Naive thymus-derived CD8-positive, alpha-beta T cell (primary cell): ENCODE measurements at regions not wholly inside any gene's neighbourhood (a gene's known extent, or its start where the extent isn't known, plus 50 kb on each side); places are given as distances from the start of the nearest gene placed in this dataset.
"Not testable (repeated sequence)": the region's sequence is repeated elsewhere in the genome, so short reads cannot be mapped to it uniquely, and the experiment has no call there.

Experiments used
- ATAC-seq, 2 donors: fragments of 150-1000 bp; cut with Tn5 transposase in 1 of 2; sonication (Bioruptor Pico), chemical (Tn5 transposase) in 1 of 2; 1 replicate in 1 of 2; 2 replicates in 1 of 2; pipeline ENCODE4 v1.10.0; 2021; ENCODE audit warnings: mild to moderate bottlenecking in 2 of 2, moderate library complexity in 2 of 2
- POLR2A ChIA-PET: fragments of 350-600 bp; sonication (Branson Sonifier 250); formaldehyde crosslinking; loops from one replicate; lab custom pipeline; 2021; ENCODE audit warnings: antibody characterized with exemption; lab: Charles Lee
- DNase-seq, 10 donors: peaks; one replicate each; pipeline versions ENCODE4 v3.0.0 to v3.0.0-alpha.2; 2020 to 2022
- H3K27ac Mint-ChIP-seq, 10 donors: one replicate each; pipeline ENCODE4 v1.8.0; 2020 to 2022; ENCODE audit warnings: mild to moderate bottlenecking in 10 of 10, mixed read lengths in 10 of 10, moderate library complexity in 4 of 10, inconsistent platforms in 1 of 10
- H3K27me3 Mint-ChIP-seq, 5 donors: one replicate each; pipeline ENCODE4 v1.8.0; 2021 to 2022; ENCODE audit warnings: mixed read lengths in 5 of 5
- H3K36me3 Mint-ChIP-seq, 3 donors: one replicate each; pipeline ENCODE4 v1.8.0; 2020 to 2022; ENCODE audit warnings: mixed read lengths in 3 of 3, mild to moderate bottlenecking in 2 of 3, inconsistent platforms in 1 of 3
- H3K4me1 Mint-ChIP-seq, 4 donors: one replicate each; pipeline ENCODE4 v1.8.0; 2021 to 2022; ENCODE audit warnings: mixed read lengths in 4 of 4
- H3K4me3 Mint-ChIP-seq, 10 donors: one replicate each; pipeline ENCODE4 v1.8.0; 2020 to 2022; ENCODE audit warnings: mild to moderate bottlenecking in 10 of 10, mixed read lengths in 10 of 10, moderate library complexity in 6 of 10, inconsistent platforms in 1 of 10
- H3K9me3 Mint-ChIP-seq, 9 donors: one replicate each; pipeline ENCODE4 v1.8.0; 2020 to 2022; ENCODE audit warnings: mixed read lengths in 9 of 9, mild to moderate bottlenecking in 3 of 9, inconsistent platforms in 1 of 9, moderate library complexity in 1 of 9

DNA sequence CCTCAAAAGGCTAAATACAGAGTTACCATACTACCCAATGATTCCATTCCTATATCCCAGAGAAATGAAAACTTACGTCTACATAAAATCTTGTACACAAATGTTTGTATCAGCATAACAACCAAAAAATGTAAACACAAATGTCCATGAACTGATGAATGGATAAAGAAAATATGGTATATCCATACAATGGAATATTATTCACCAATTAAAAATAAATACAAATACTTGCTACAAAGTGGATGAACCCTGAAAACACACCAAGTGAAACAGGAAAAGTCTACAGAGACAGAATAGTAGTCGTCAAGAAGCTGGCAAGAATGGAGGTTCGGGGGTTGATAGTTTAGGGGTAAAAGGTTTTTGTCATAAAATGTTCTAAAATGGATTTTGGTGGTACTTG is 54.0 kb upstream of the ANKRD28 start:
- DNase-seq (no peak), ATAC-seq (no peak)
- no peaks in the 10 kb centered on the region for H3K27me3 Mint-ChIP-seq
- H3K27ac Mint-ChIP-seq: no peak overlapping the region
- peaks cover 20 to 42% (median 35%) of the 10 kb centered on the region in 4 donors for H3K4me1 Mint-ChIP-seq
- POLR2A ChIA-PET: no interaction called here
- peaks cover 0 to 7% (median 2%) of the 10 kb centered on the region in 9 donors for H3K9me3 Mint-ChIP-seq
- H3K36me3 Mint-ChIP-seq: peaks cover 0 to 18% (median 12%) of the 10 kb centered on the region in 3 donors
- H3K4me3 Mint-ChIP-seq: no peak overlapping the region

DNA sequence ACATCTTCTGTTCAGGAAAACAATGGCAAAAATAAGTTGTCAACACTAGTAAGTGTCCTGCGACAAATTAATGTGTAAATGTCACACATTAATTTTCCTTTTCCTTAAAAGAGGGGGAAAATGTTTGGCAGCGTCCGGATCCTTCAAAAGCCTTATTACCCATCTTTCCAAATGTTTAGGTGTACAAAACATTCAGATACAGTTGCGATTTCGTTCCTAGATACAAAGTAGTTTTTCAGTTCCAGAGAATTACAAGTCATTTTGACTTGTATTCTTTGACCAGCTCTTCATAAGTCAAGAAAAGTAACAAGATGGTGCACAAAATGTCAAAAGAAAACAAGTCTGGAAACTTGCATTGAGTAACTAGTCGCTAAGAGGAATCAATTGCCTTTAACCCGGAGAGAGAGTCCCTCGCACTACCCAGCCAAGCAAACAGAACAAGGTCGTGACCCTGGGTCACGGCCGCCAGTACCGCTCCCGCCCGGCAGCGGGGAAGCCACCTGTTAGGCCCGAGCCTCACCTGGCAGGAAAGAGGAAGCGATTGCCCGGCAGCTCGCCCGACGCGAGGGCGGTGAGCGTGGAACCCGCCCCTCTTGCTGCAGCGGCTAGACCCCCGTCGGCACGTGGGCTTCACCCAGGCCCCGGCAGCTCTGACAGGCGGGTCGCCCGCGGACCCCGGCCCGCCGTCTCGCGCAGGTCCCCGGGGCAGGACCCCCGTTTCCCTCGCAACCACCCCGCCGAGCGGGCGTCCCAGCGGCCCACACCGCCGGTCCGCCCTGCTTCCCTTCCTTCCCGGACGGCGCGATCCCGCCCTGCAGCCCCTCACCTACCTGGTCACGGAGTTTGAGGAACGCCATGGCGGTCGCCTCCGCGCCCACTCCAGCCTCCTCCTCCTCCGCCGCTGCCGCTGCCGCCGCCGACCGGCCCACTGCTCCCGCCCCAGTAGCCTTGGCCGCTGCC is 61.0 kb upstream of the ANKRD28 start:
- Mint-ChIP-seq H3K9me3 (peaks cover 0 to 5% (median 0%) of the 10 kb centered on the region in 9 donors), H3K27me3 (no peaks in the 10 kb centered on the region), H3K36me3 (peaks cover 0 to 5% (median 3%) of the 10 kb centered on the region in 3 donors), H3K4me1 (peaks cover 15 to 53% (median 42%) of the 10 kb centered on the region in 4 donors), H3K27ac (peak overlapping the region; percentile 69 to 94 (median 86)), H3K4me3 (peak overlapping the region; percentile 82 to 99 (median 94))
- ATAC-seq: peak; percentile 63 to 74
- POLR2A ChIA-PET: interaction anchor here (0.5 to 0.6 kb wide), 2 partner anchors 251 to 460 kb away, joined by 4 to 5 read pairs; no protein-coding TSS in a partner anchor
- DNase-seq: peak; percentile 49 to 79 (median 62)

DNA sequence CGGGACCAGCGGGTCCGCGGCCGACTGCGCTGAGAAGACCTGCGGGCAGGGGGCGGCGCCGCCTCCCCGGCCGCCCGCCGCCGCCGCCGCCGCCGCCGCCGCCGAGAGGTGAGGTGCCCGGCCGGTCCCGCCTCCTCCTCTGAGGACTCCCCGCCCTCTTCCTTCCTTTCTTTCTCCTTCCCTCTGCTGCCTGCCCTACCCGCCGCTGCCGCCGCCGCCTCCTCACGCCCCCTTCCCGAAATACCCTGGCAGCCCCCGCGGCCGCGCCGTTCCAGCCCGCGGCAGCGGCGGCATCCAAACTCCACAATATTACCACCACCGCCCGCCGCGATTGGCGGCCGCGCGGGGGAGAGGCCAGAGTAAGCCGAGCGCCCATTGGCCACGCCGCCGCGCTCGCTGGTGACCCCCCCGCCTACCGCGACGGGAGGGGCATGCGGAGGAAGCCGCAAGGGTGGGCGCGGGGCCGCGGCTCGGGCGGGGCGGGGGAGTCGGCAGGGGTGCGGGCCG is 61.8 kb upstream of the ANKRD28 start:
- DNase-seq (peak; percentile 65 to 85 (median 75)), ATAC-seq (peak; percentile 80)
- Mint-ChIP-seq H3K27ac (peak overlapping the region; percentile 80 to 98 (median 95)), H3K4me3 (peak overlapping the region; percentile 91 to 100 (median 96)), H3K4me1 (peaks cover 12 to 46% (median 38%) of the 10 kb centered on the region in 4 donors), H3K27me3 (no peaks in the 10 kb centered on the region), H3K9me3 (no peaks in the 10 kb centered on the region), H3K36me3 (peaks cover 0 to 3% (median 0%) of the 10 kb centered on the region in 3 donors)
- POLR2A ChIA-PET: interaction anchor here (1.3 kb wide), 1 partner anchor 258 kb away, joined by 3 read pairs; the partner anchor contains the start of genes BTD and HACL1

DNA sequence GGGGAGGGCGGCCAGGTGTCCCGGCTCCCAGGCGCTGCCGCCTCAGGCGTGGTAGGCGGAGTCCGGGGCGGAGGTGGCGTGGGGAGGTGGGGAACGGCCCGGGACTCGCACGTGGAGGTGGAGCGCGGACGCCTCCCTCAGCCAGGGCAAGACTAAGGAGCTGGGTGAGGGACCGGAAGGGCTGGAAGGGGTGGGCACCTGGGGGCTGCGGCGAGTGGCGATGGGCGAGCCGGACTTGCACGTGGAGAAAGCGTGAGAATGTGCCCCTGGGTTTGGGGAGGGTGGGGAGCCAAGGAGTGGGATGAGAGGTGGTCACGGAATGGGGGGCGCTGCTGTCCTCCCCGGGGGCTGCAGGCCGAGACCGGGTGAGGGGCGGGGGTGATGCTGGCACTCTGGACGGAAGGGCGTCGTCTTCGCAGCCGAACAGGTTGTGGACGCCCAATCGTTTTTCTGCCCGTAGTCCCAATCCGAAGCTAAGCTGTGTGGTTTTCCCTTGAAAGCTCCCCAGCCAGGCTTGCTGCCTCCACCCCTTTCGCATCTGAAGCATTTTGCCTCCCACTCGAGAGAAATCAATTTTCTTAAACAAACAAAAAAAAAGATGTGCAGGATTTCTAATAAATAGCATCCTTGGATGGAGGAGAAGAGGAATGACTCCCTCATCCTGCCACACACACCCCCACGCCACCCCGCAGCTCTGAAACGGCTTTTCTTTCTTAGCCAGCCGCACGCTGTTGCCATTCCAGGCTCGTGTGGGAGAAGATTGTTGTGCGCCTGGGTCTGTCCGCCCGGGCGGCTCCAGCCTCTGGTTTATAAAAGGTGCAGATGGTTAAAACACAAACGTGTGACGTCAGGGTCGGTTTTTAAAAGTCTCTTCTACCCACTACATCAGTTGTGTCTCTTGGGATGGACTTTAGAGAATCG is 62.5 kb upstream of the ANKRD28 start:
- Mint-ChIP-seq H3K27ac (peak overlapping the region; percentile 18 to 94 (median 79)), H3K36me3 (peaks cover 0 to 2% (median 2%) of the 10 kb centered on the region in 3 donors), H3K4me1 (peaks cover 11 to 39% (median 33%) of the 10 kb centered on the region in 4 donors), H3K9me3 (no peaks in the 10 kb centered on the region), H3K27me3 (no peaks in the 10 kb centered on the region), H3K4me3 (peak overlapping the region; percentile 80 to 94 (median 88))
- peak; percentile 62 to 66 for ATAC-seq
- DNase-seq: peak in 4 of 10 donors; percentile 1 to 19 (median 12)
- POLR2A ChIA-PET: interaction anchor here (0.6 to 1.3 kb wide), 3 partner anchors 31 to 258 kb away, joined by 3 to 4 read pairs (median 3); partner anchors contain the start of genes BTD and HACL1

DNA sequence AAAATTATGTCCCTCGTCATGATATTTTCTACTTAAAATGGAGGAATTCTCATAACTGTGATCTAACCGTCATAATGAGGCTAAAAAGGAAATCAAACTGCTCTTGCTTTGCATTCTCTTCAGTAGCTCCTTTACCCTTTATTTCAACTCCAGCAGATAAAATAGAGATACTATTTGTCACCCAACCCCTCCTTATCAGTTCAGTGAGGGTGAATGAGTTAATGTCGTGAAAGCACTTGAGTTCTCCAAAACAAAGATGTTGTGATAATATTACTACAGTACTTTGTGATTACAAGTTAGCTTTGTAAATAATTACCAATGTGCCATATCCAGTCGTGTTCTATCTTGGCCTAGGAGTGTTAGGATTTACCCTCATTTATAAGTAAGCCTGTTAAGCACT is 63.4 kb upstream of the ANKRD28 start:
- POLR2A ChIA-PET: interaction anchor here (0.6 kb wide), 1 partner anchor 32 kb away, joined by 4 read pairs; no protein-coding TSS in a partner anchor
- Mint-ChIP-seq H3K9me3 (no peaks in the 10 kb centered on the region), H3K4me3 (peak overlapping the region; percentile 80 to 94 (median 88)), H3K27me3 (no peaks in the 10 kb centered on the region), H3K4me1 (peaks cover 7 to 33% (median 27%) of the 10 kb centered on the region in 4 donors), H3K36me3 (peaks cover 0 to 2% (median 2%) of the 10 kb centered on the region in 3 donors), H3K27ac (peak overlapping the region in 7 of 10 donors; percentile 1 to 94 (median 41))
- no peak for DNase-seq
- ATAC-seq: no peak

DNA sequence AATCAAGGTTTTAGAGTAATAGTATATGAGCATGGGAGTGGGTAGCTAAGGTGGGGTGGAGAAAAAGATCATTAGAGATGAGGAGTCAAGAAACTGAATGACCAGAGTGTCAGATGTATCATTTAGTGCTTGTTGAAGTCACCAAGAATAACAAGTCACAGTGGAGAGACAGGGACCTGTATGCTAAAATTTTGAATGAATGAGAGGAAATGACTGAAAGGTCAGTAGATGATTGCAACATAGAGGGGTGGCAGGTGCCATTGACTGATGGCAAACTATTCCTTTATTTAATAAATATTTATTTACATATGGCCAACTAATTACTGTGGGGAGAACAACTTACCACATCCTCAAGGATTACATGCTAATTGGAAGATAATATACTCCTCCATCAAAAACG is 75.0 kb upstream of the ANKRD28 start:
- Mint-ChIP-seq H3K4me3 (no peak overlapping the region), H3K36me3 (peaks cover 0 to 3% (median 0%) of the 10 kb centered on the region in 3 donors)
- POLR2A ChIA-PET: no interaction called here

DNA sequence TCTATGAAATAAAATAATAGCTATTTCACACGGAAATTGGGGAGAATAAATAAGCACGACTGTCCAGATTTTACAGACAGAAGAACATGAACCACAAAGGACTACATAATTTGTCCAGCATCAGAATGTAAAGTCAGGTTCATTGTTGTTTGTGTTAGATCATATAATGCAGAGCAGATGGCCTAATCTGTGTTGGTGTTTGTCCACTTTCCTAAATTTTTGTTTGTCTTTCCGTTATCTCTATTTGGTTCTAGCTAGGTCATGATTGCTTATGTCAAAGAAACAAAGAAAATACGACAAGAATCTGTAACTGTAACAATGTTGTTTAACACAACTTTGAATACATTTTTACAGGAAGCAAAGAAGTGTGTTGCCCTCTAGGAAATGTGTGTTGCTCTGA is 75.6 kb upstream of the ANKRD28 start:
- ATAC-seq: no peak
- Mint-ChIP-seq H3K36me3 (peaks cover 0 to 3% (median 0%) of the 10 kb centered on the region in 3 donors), H3K4me1 (no peaks in the 10 kb centered on the region), H3K27me3 (no peaks in the 10 kb centered on the region), H3K4me3 (no peak overlapping the region), H3K9me3 (peaks cover 0 to 3% (median 0%) of the 10 kb centered on the region in 9 donors), H3K27ac (no peak overlapping the region)
- POLR2A ChIA-PET: no interaction called here
- no peak for DNase-seq

More for the DNA sequence above, 75.0 kb upstream of the ANKRD28 start:
- peaks cover 0 to 3% (median 0%) of the 10 kb centered on the region in 9 donors for H3K9me3 Mint-ChIP-seq
- DNase-seq (no peak), ATAC-seq (no peak)
- no peaks in the 10 kb centered on the region for H3K4me1 Mint-ChIP-seq
- no peaks in the 10 kb centered on the region for H3K27me3 Mint-ChIP-seq
- H3K27ac Mint-ChIP-seq: no peak overlapping the region

DNA sequence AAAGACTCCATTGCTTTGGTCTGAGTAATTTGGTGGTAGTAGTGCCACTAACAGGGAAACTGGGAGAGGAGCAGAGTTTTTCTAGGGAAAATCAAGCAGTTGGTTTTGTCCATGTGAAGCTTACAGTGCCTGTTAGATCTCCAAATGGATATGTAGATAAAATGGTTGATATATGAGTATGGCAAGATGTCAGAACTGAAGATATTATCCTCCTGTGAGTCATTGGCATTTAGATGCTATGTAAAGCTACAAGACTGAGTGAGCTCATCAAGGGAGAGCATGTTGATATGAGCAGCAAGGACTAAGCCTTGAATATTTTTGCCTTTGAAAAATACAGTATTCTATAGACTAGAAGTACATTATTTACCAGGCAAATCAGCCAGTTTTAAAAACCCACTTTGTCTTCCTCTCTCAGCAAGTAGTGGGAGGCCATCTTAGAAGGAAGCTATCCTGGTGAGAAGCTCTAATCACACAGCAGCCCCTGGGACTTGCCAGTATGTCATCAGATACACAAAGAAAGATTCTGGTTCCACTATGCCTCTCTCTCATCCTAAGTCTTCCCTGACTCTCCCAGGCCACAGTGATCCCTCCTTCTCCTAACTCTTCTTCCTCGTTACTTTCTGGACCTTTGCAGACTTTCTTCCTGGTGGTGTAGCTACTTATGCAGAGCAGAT is 77.4 kb upstream of the ANKRD28 start:
- H3K9me3 Mint-ChIP-seq: peaks cover 0 to 3% (median 0%) of the 10 kb centered on the region in 9 donors
- H3K4me1 Mint-ChIP-seq: no peaks in the 10 kb centered on the region
- no peaks in the 10 kb centered on the region for H3K27me3 Mint-ChIP-seq
- H3K4me3 Mint-ChIP-seq: no peak overlapping the region
- POLR2A ChIA-PET: no interaction called here
- ATAC-seq (no peak), DNase-seq (no peak)
- no peak overlapping the region for H3K27ac Mint-ChIP-seq
- peaks cover 0 to 3% (median 0%) of the 10 kb centered on the region in 3 donors for H3K36me3 Mint-ChIP-seq

DNA sequence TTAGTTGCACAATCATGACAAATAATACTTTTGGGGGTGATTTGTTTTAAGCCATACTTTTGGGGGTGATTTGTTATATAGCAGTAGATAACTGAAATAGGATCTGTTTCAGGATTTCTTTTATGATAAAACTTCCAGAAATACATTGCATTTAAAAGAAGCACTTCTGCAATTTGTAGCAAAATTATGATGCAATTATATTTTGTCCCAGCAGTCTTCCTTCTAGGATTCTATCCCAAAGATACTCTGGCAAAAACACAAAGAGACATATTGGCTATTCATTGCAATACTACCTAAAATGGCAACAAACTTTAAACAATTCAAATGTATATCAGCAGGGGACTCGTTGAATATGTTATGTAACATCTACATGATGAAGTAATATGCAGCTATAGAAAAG is 78.9 kb upstream of the ANKRD28 start:
- Mint-ChIP-seq H3K4me1 (no peaks in the 10 kb centered on the region), H3K27me3 (no peaks in the 10 kb centered on the region), H3K4me3 (no peak overlapping the region), H3K9me3 (peaks cover 0 to 3% (median 0%) of the 10 kb centered on the region in 9 donors), H3K36me3 (peaks cover 0 to 3% (median 0%) of the 10 kb centered on the region in 3 donors), H3K27ac (no peak overlapping the region)
- ATAC-seq (no peak), DNase-seq (no peak)
- POLR2A ChIA-PET: interaction anchor here (0.6 kb wide), 1 partner anchor 246 kb away, joined by 4 read pairs; no protein-coding TSS in a partner anchor

DNA sequence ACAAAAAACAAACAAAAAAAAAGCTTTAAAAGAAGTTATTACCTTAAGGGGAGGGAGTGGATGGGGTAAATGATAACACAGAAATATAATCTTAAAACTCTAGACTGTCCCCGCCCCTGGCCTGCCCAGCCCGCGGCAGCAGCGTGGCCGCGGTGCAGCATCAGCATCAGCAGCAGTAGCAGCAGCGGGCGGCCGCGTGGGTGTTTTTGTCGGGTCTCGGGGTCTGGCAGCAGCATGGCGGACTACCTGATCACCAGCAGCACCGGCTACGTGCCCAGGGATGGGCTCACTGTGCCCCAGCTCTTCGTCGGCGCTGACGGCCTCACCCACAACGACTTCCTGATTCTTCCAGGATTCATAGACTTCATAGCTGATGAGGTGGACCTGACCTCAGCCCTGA is 80.0 kb upstream of the ANKRD28 start:
- no peaks in the 10 kb centered on the region for H3K4me1 Mint-ChIP-seq
- H3K4me3 Mint-ChIP-seq: no peak overlapping the region
- ATAC-seq (no peak), DNase-seq (no peak)
- no peak overlapping the region for H3K27ac Mint-ChIP-seq
- peaks cover 0 to 3% (median 0%) of the 10 kb centered on the region in 9 donors for H3K9me3 Mint-ChIP-seq
- H3K36me3 Mint-ChIP-seq: peaks cover 0 to 3% (median 0%) of the 10 kb centered on the region in 3 donors
- POLR2A ChIA-PET: no interaction called here
- H3K27me3 Mint-ChIP-seq: peaks cover 0 to 2% (median 0%) of the 10 kb centered on the region in 5 donors

DNA sequence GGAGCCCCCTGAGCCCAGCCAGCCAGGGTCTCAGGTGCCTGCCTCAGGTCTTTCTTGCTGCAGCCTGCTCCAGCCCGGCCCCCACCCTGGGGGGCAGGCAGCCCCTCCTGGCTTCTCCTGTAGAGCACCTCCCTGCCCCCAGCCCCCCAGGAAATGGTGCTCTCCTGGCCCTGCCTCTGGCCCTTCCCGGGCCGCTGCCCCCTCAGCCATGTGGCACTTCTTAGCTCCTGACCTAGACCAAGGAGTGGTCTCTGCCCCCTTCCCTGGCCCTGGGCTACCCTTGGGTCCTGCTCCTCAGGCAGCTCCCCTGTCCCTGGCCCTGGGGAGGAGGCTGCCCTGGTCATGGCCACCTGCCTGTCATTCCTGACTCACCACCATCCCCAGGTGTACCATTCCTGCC is 82.0 kb upstream of the ANKRD28 start:
- H3K27ac Mint-ChIP-seq, H3K4me3 Mint-ChIP-seq, DNase-seq, H3K9me3 Mint-ChIP-seq, POLR2A ChIA-PET, H3K4me1 Mint-ChIP-seq, H3K36me3 Mint-ChIP-seq, H3K27me3 Mint-ChIP-seq, ATAC-seq: not testable (repeated sequence)
